HCT116 (cell line): ENCODE measurements at regions not wholly inside any gene's neighbourhood (a gene's known extent, or its start where the extent isn't known, plus 50 kb on each side); places are given as distances from the start of the nearest gene placed in this dataset.

Experiments
- ATAC-seq: fragments of 200-7000 bp; cut with Tn5 transposase; 2 replicates; pipeline ENCODE4 v1.9.1; 2020; ENCODE audit warnings: mild to moderate bottlenecking, moderate library complexity
- BruUV-seq: library from RNA; stranded (reverse); fragments of 400-500 nt; replicated peaks from 2 replicates; lab custom pipeline; 2021; lab: Mats Ljungman, UMichigan
- CTCF ChIA-PET: fragments of 300-600 bp; sonication (Branson Sonifier 250); formaldehyde crosslinking; loops from one replicate; lab custom pipeline; 2021; ENCODE audit warnings: antibody characterized with exemption; lab: Charles Lee
- POLR2A ChIA-PET: fragments of 300-600, 350-600 bp; sonication (Branson Sonifier 250); formaldehyde crosslinking; loops from one replicate; lab custom pipeline; 2021; ENCODE audit warnings: antibody characterized with exemption; lab: Charles Lee
- RAD21 ChIA-PET, 2 experiments: fragments of 300-600 bp; sonication (Branson Sonifier 250); formaldehyde crosslinking; loops; one replicate each; lab custom pipeline; 2023; ENCODE audit warnings: low total read pairs in 2 of 2; ENCODE audit not compliant: uncharacterized antibody in 2 of 2, unreplicated experiment in 2 of 2, low non-redundant PET in 1 of 2; lab: Charles Lee
- DNase-seq: peaks from one replicate; pipeline ENCODE4 v3.0.0-alpha.2; 2010; ENCODE audit warnings: low read depth, low spot score
- H2AFZ ChIP-seq: fragments of 200-600 bp; shearing (Covaris generic), sonication (generic); 2 replicates; pipeline ENCODE4 v1.6.1; 2017; ENCODE audit warnings: low read depth, mixed run types, mixed read lengths, antibody characterized with exemption, low read length; ENCODE audit not compliant: poor library complexity, severe bottlenecking
- H3K27ac ChIP-seq: 2 replicates; pipeline ENCODE4 v1.5.1; 2012; ENCODE audit warnings: low read depth, low read length
- H3K27me3 ChIP-seq: fragments of 200-600 bp; sonication (generic); 2 replicates; pipeline ENCODE4 v1.6.1; 2016; ENCODE audit warnings: mixed run types, low read length, mixed read lengths; ENCODE audit not compliant: insufficient read depth
- H3K36me3 ChIP-seq, 2 experiments: fragments of 200-500 bp in 1 of 2; fragments of 200-600 bp in 1 of 2; sonication (Bioruptor generic) in 1 of 2; sonication (generic) in 1 of 2; 2 replicates each; pipeline versions ENCODE4 v1.5.1 to v1.6.1; 2014 to 2016; ENCODE audit warnings: low read length in 2 of 2, inconsistent platforms in 1 of 2, mixed read lengths in 1 of 2, mixed run types in 1 of 2; ENCODE audit not compliant: insufficient read depth in 2 of 2, control insufficient read depth in 1 of 2
- H3K4me1 ChIP-seq, 2 experiments: fragments of 200-600 bp in 1 of 2; sonication (generic) in 1 of 2; 2 replicates each; pipeline versions ENCODE4 v1.5.1 to v1.6.1; 2012 to 2017; ENCODE audit warnings: low read length in 2 of 2, inconsistent platforms in 1 of 2, mild to moderate bottlenecking in 1 of 2, mixed read lengths in 1 of 2, mixed run types in 1 of 2, moderate library complexity in 1 of 2; ENCODE audit not compliant: insufficient read depth in 2 of 2, control insufficient read depth in 1 of 2
- H3K4me2 ChIP-seq: fragments of 200-600 bp; sonication (generic); 2 replicates; pipeline ENCODE4 v1.6.1; 2017; ENCODE audit warnings: mixed run types, low read length, mixed read lengths
- H3K4me3 ChIP-seq, 2 experiments: fragments of 200-600 bp in 1 of 2; sonication (generic) in 1 of 2; replicated peaks in 1 of 2; 2 replicates each; pipeline ENCODE4 v1.5.1; 2011 to 2016; ENCODE audit warnings: low read length in 2 of 2, control low read depth in 1 of 2, low read depth in 1 of 2, mild to moderate bottlenecking in 1 of 2, mixed read lengths in 1 of 2, mixed run types in 1 of 2
- H3K79me2 ChIP-seq: fragments of 200-600 bp; sonication (generic); 2 replicates; pipeline ENCODE4 v1.6.1; 2017; ENCODE audit warnings: mild to moderate bottlenecking, mixed run types, low read length, moderate library complexity, mixed read lengths; ENCODE audit not compliant: insufficient read depth
- H3K9ac ChIP-seq: fragments of 200-600 bp; sonication (generic); 2 replicates; pipeline ENCODE4 v1.6.1; 2016; ENCODE audit warnings: low read length, mixed read lengths
- H3K9me2 ChIP-seq: fragments of 200-600 bp; sonication (generic), shearing (Covaris generic); 2 replicates; pipeline ENCODE4 v1.6.1; 2017; ENCODE audit warnings: mixed run types, mild to moderate bottlenecking, moderate library complexity; ENCODE audit not compliant: insufficient read depth
- H3K9me3 ChIP-seq, 2 experiments: fragments of 200-500 bp in 1 of 2; fragments of 200-600 bp in 1 of 2; sonication (Bioruptor generic) in 1 of 2; sonication (generic) in 1 of 2; 2 replicates each; pipeline ENCODE4 v1.6.1; 2014 to 2017; ENCODE audit warnings: low read length in 2 of 2, mixed read lengths in 2 of 2, inconsistent platforms in 1 of 2, low read depth in 1 of 2, mild to moderate bottlenecking in 1 of 2, mixed run types in 1 of 2, moderate library complexity in 1 of 2; ENCODE audit not compliant: control insufficient read depth in 1 of 2, insufficient read depth in 1 of 2
- H4K20me1 ChIP-seq: fragments of 200-600 bp; sonication (generic), shearing (Covaris generic); 2 replicates; pipeline ENCODE4 v1.6.1; 2017; ENCODE audit warnings: mixed run types, mild to moderate bottlenecking, moderate library complexity; ENCODE audit not compliant: insufficient read depth
- CBX3 ChIP-seq: IDR thresholded peaks from 2 replicates; pipeline ENCODE4 v1.6.1; 2012; ENCODE audit warnings: low read depth
- EGR1 ChIP-seq: IDR thresholded peaks from 2 replicates; pipeline ENCODE4 v1.6.1; 2012; ENCODE audit warnings: low read depth
- EZH2 ChIP-seq: fragments of 200-600 bp; sonication (generic); IDR thresholded peaks from 2 replicates; pipeline ENCODE4 v1.6.1; 2017; ENCODE audit warnings: antibody characterized with exemption, mixed run types
- EZH2phosphoT487 ChIP-seq: fragments of 200-600 bp; IDR thresholded peaks from 2 replicates; pipeline ENCODE4 v1.6.1; 2018; ENCODE audit warnings: antibody characterized with exemption, borderline replicate concordance
- FOSL1 ChIP-seq: IDR thresholded peaks from 2 replicates; pipeline ENCODE4 v1.6.1; 2012; ENCODE audit warnings: low read depth
- RAD21 ChIP-seq: IDR thresholded peaks from 2 replicates; pipeline ENCODE4 v1.6.1; 2012; ENCODE audit warnings: low read depth, mild to moderate bottlenecking
- REST ChIP-seq: IDR thresholded peaks from 2 replicates; pipeline ENCODE4 v1.6.1; 2012; ENCODE audit warnings: low read depth
- SIN3A ChIP-seq: IDR thresholded peaks from 2 replicates; pipeline ENCODE4 v1.6.1; 2012; ENCODE audit warnings: low read depth
- YY1 ChIP-seq: IDR thresholded peaks from 2 replicates; pipeline ENCODE4 v1.6.1; 2011; ENCODE audit warnings: low read length, low read depth, moderate library complexity, mild to moderate bottlenecking; ENCODE audit not compliant: insufficient replicate concordance; ENCODE audit errors: extremely low read depth
- intact Hi-C: fragments of 100-400 bp; cut with micrococcal nuclease; formaldehyde crosslinking; loops from 2 replicates; pipeline ENCODE4 v1.10.0; 2022

- no peak overlapping the region for H3K27ac ChIP-seq
- CTCF ChIA-PET = no interaction called here
- no TSS peak for BruUV-seq
- no peaks in the 10 kb centered on the region for H3K4me1 ChIP-seq
- H3K79me2 ChIP-seq = no peaks in the 10 kb centered on the region
- intact Hi-C loops = no loop called here
- H3K9me2 ChIP-seq = no peaks in the 10 kb centered on the region
- RAD21 ChIA-PET = no interaction called here
- no peaks in the 10 kb centered on the region for H3K27me3 ChIP-seq
- DNase-seq (no peak), ATAC-seq (no peak)
- POLR2A ChIA-PET = no interaction called here
- H4K20me1 ChIP-seq = no peaks in the 10 kb centered on the region
- no peaks in the 10 kb centered on the region for H3K36me3 ChIP-seq
- H3K4me3 ChIP-seq = no peak overlapping the region
- H3K9ac ChIP-seq = no peak overlapping the region
- H2AFZ ChIP-seq = no peak overlapping the region
- no peaks in the 10 kb centered on the region for H3K9me3 ChIP-seq
- no peak overlapping the region for H3K4me2 ChIP-seq
- TF ChIP-seq SIN3A (no peak), FOSL1 (no peak), RAD21 (no peak), EZH2phosphoT487 (no peak), EZH2 (no peak), CBX3 (no peak), YY1 (no peak), REST (no peak), EGR1 (no peak)
These were observed 559.9 kb downstream of the TSN start for GRCh38 chr2:122315306-122315705.
